ENCODE measurements at regions not wholly inside any gene's neighbourhood (a gene's known extent, or its start where the extent isn't known, plus 50 kb on each side); places are given as distances from the start of the nearest gene placed in this dataset.

GRCh38 chr21:27759091-27759659, 792.3 kb upstream of the ADAMTS5 start:
- no peaks in the 10 kb centered on the region for H3K27me3 ChIP-seq (ENCODE audit: control insufficient read depth, low read length)
- no peaks in the 10 kb centered on the region for H3K79me2 ChIP-seq (ENCODE audit: control insufficient read depth, low read length)
- H3K4me1 ChIP-seq (ENCODE audit: control insufficient read depth, low read length), result no peaks in the 10 kb centered on the region
- H3K4me3 ChIP-seq (ENCODE audit: low read length), result no peak overlapping the region
- no peak overlapping the region for H3K27ac ChIP-seq (ENCODE audit: low read depth, low read length)
- no peaks in the 10 kb centered on the region for H4K20me1 ChIP-seq (ENCODE audit: control insufficient read depth, insufficient read depth, low read depth, low read length)
- TF ChIP-seq CTCF (IDR thresholded peaks at IDR 0.05; ENCODE audit: low read depth, low read length, poor library complexity, severe bottlenecking) (no peak), EZH2phosphoT487 (IDR thresholded peaks at IDR 0.05; ENCODE audit: borderline replicate concordance, low read length) (no peak)
- no peak overlapping the region for H3K4me2 ChIP-seq (ENCODE audit: low read length)
- peaks cover 12% of the 10 kb centered on the region for H3K9me3 ChIP-seq (ENCODE audit: control insufficient read depth, insufficient read depth, low read length)
- no peaks in the 10 kb centered on the region for H3F3A ChIP-seq (ENCODE audit: control insufficient read depth, insufficient read depth)
- H3K36me3 ChIP-seq (ENCODE audit: control insufficient read depth, low read length), result no peaks in the 10 kb centered on the region
- H3K9me2 ChIP-seq (replicated peaks; ENCODE audit: control insufficient read depth, low read length), result no peaks in the 10 kb centered on the region

GRCh38 chr21:27756191-27756590, 789.3 kb upstream of the ADAMTS5 start:
- TF ChIP-seq EZH2phosphoT487 (IDR thresholded peaks at IDR 0.05; ENCODE audit: borderline replicate concordance, low read length) (no peak), CTCF (IDR thresholded peaks at IDR 0.05; ENCODE audit: low read depth, low read length, poor library complexity, severe bottlenecking) (no peak)
- no peak overlapping the region for H3K4me3 ChIP-seq (ENCODE audit: low read length)
- H3K36me3 ChIP-seq (ENCODE audit: control insufficient read depth, low read length), result no peaks in the 10 kb centered on the region
- H3F3A ChIP-seq (ENCODE audit: control insufficient read depth, insufficient read depth), result no peaks in the 10 kb centered on the region
- H3K4me1 ChIP-seq (ENCODE audit: control insufficient read depth, low read length), result no peaks in the 10 kb centered on the region
- no peaks in the 10 kb centered on the region for H4K20me1 ChIP-seq (ENCODE audit: control insufficient read depth, insufficient read depth, low read depth, low read length)
- no peak overlapping the region for H3K4me2 ChIP-seq (ENCODE audit: low read length)
- H3K27me3 ChIP-seq (ENCODE audit: control insufficient read depth, low read length), result no peaks in the 10 kb centered on the region
- no peaks in the 10 kb centered on the region for H3K9me2 ChIP-seq (replicated peaks; ENCODE audit: control insufficient read depth, low read length)
- no peaks in the 10 kb centered on the region for H3K79me2 ChIP-seq (ENCODE audit: control insufficient read depth, low read length)
- H3K27ac ChIP-seq (ENCODE audit: low read depth, low read length), result no peak overlapping the region
- H3K9me3 ChIP-seq (ENCODE audit: control insufficient read depth, insufficient read depth, low read length), result peaks cover 12% of the 10 kb centered on the region; the same call in 1 of the 2 replicates

GRCh38 chr21:27743971-27744564, 777.2 kb upstream of the ADAMTS5 start:
- no peaks in the 10 kb centered on the region for H4K20me1 ChIP-seq (ENCODE audit: control insufficient read depth, insufficient read depth, low read depth, low read length)
- H3K36me3 ChIP-seq (ENCODE audit: control insufficient read depth, low read length), result no peaks in the 10 kb centered on the region
- no peaks in the 10 kb centered on the region for H3K79me2 ChIP-seq (ENCODE audit: control insufficient read depth, low read length)
- peaks cover 2% of the 10 kb centered on the region; the same call in 1 of the 2 replicates for H3K9me3 ChIP-seq (ENCODE audit: control insufficient read depth, insufficient read depth, low read length)
- H3K4me3 ChIP-seq (ENCODE audit: low read length), result no peak overlapping the region
- H3K9me2 ChIP-seq (replicated peaks; ENCODE audit: control insufficient read depth, low read length), result no peaks in the 10 kb centered on the region
- TF ChIP-seq EZH2phosphoT487 (IDR thresholded peaks at IDR 0.05; ENCODE audit: borderline replicate concordance, low read length), result no peak
- TF ChIP-seq CTCF (IDR thresholded peaks at IDR 0.05; ENCODE audit: low read depth, low read length, poor library complexity, severe bottlenecking), result no peak
- H3F3A ChIP-seq (ENCODE audit: control insufficient read depth, insufficient read depth), result no peaks in the 10 kb centered on the region
- H3K27me3 ChIP-seq (ENCODE audit: control insufficient read depth, low read length), result no peaks in the 10 kb centered on the region
- H3K4me2 ChIP-seq (ENCODE audit: low read length), result no peak overlapping the region
- H3K27ac ChIP-seq (ENCODE audit: low read depth, low read length), result no peak overlapping the region
- H3K4me1 ChIP-seq (ENCODE audit: control insufficient read depth, low read length), result no peaks in the 10 kb centered on the region
